GM12872 (cell line): ENCODE measurements at regions not wholly inside any gene's neighbourhood (a gene's known extent, or its start where the extent isn't known, plus 50 kb on each side); places are given as distances from the start of the nearest gene placed in this dataset.

Experiments used
- CTCF ChIP-seq: IDR thresholded peaks from 3 replicates; pipeline ENCODE4 v1.5.1; 2011; ENCODE audit warnings: low read depth, mild to moderate bottlenecking, low read length, moderate library complexity; ENCODE audit not compliant: insufficient read depth

GRCh38 chr4:103499094-103499493, 220.7 kb downstream of the TACR3 start:
- TF ChIP-seq CTCF, result peak; percentile 23; the same call in 1 of the 3 replicates

- no peak for TF ChIP-seq CTCF
Observed at GRCh38 chr4:103498161-103499070, 221.4 kb downstream of the TACR3 start.

- no peak for TF ChIP-seq CTCF
Observed at GRCh38 chr4:103497692-103498091, 222.1 kb downstream of the TACR3 start.

GRCh38 chr4:103496800-103497199, 223.0 kb downstream of the TACR3 start:
- TF ChIP-seq CTCF, result no peak

- TF ChIP-seq CTCF, result no peak
Observed at GRCh38 chr4:103493450-103494159, 226.2 kb downstream of the TACR3 start.

- TF ChIP-seq CTCF, result no peak
Observed at GRCh38 chr4:103484521-103484920, 235.3 kb downstream of the TACR3 start.

GRCh38 chr4:103482893-103483292, 236.9 kb downstream of the TACR3 start:
- no peak for TF ChIP-seq CTCF
